Smooth muscle cell (in vitro differentiated cells): ENCODE measurements at regions not wholly inside any gene's neighbourhood (a gene's known extent, or its start where the extent isn't known, plus 50 kb on each side); places are given as distances from the start of the nearest gene placed in this dataset.

ENCODE experiments used
- DNase-seq: peaks from one replicate; lab custom pipeline; 2025; ENCODE audit not compliant: unreplicated experiment; lab: John Stamatoyannopoulos, UW
- H2AFZ ChIP-seq: fragments of 200-600 bp; sonication (generic); 2 replicates; pipeline ENCODE4 v1.6.0; 2016; ENCODE audit warnings: antibody characterized with exemption, low read depth, mild to moderate bottlenecking
- H3F3A ChIP-seq: fragments of 200-600 bp; sonication (generic); 2 replicates; pipeline ENCODE4 v1.6.0; 2017; ENCODE audit warnings: antibody characterized with exemption, low read depth
- H3K27ac ChIP-seq: fragments of 200-600 bp; sonication (generic); 2 replicates; pipeline ENCODE4 v1.5.1; 2016; ENCODE audit warnings: low read depth, mild to moderate bottlenecking
- H3K27me3 ChIP-seq: fragments of 200-600 bp; sonication (generic); 2 replicates; pipeline ENCODE4 v1.6.1; 2016; ENCODE audit warnings: low read depth, mild to moderate bottlenecking
- H3K36me3 ChIP-seq: fragments of 200-600 bp; sonication (generic); 2 replicates; pipeline ENCODE4 v1.5.1; 2016; ENCODE audit warnings: low read depth
- H3K4me1 ChIP-seq: fragments of 200-600 bp; sonication (generic); 2 replicates; pipeline ENCODE4 v1.5.1; 2016; ENCODE audit warnings: low read depth
- H3K4me2 ChIP-seq: fragments of 200-600 bp; sonication (generic); 2 replicates; pipeline ENCODE4 v1.6.0; 2016; ENCODE audit warnings: mild to moderate bottlenecking
- H3K4me3 ChIP-seq: fragments of 200-600 bp; sonication (generic); 2 replicates; pipeline ENCODE4 v1.5.1; 2016; ENCODE audit warnings: mild to moderate bottlenecking
- H3K79me2 ChIP-seq: fragments of 200-600 bp; sonication (generic); 2 replicates; pipeline ENCODE4 v1.6.0; 2016; ENCODE audit warnings: low read depth, mild to moderate bottlenecking
- H3K9ac ChIP-seq: fragments of 200-600 bp; sonication (generic); 2 replicates; pipeline ENCODE4 v1.6.0; 2016; ENCODE audit warnings: low read depth
- H3K9me3 ChIP-seq: fragments of 200-600 bp; sonication (generic); replicated peaks from 2 replicates; pipeline ENCODE4 v1.5.1; 2016; ENCODE audit warnings: low read depth
- H4K20me1 ChIP-seq: fragments of 200-600 bp; sonication (generic); 2 replicates; pipeline ENCODE4 v1.6.0; 2016; ENCODE audit warnings: low read depth
- WGBS: methylation state at CpG from one replicate; pipeline ENCODE4 v1.1.7; 2016; ENCODE audit warnings: low lambda C conversion rate; 5-methylcytosine and 5-hydroxymethylcytosine counted together
- TF ChIP-seq, protein P1 (sequence below): fragments of 200-600 bp; sonication (generic); IDR thresholded peaks from 2 replicates; pipeline ENCODE4 v1.5.1; 2017; ENCODE audit warnings: borderline replicate concordance, mild to moderate bottlenecking, antibody characterized with exemption; ENCODE audit not compliant: insufficient read depth, poor library complexity, severe bottlenecking

DNA sequence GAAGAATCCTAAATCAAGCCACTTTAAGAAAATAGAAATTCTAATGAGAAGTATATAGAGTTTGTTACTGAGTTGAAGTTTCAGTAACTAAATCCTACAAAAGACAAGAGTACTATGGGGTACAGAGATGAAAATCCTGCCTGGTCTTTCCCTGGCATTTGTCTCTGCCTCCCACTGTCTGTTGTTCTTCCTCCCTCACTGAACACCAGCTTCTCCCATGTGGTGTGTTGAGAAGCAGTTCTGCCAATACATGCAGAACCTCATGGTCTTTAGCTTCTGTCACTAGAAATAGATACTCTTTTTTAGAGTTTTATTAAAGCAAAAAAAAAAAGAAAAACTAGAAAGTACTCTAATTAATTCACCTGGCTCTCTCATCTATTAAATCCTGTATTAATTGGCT, 664.4 kb downstream of the CDH8 start:
- TF ChIP-seq, protein P1, sequence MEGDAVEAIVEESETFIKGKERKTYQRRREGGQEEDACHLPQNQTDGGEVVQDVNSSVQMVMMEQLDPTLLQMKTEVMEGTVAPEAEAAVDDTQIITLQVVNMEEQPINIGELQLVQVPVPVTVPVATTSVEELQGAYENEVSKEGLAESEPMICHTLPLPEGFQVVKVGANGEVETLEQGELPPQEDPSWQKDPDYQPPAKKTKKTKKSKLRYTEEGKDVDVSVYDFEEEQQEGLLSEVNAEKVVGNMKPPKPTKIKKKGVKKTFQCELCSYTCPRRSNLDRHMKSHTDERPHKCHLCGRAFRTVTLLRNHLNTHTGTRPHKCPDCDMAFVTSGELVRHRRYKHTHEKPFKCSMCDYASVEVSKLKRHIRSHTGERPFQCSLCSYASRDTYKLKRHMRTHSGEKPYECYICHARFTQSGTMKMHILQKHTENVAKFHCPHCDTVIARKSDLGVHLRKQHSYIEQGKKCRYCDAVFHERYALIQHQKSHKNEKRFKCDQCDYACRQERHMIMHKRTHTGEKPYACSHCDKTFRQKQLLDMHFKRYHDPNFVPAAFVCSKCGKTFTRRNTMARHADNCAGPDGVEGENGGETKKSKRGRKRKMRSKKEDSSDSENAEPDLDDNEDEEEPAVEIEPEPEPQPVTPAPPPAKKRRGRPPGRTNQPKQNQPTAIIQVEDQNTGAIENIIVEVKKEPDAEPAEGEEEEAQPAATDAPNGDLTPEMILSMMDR: no peak
- no peak for DNase-seq

DNA sequence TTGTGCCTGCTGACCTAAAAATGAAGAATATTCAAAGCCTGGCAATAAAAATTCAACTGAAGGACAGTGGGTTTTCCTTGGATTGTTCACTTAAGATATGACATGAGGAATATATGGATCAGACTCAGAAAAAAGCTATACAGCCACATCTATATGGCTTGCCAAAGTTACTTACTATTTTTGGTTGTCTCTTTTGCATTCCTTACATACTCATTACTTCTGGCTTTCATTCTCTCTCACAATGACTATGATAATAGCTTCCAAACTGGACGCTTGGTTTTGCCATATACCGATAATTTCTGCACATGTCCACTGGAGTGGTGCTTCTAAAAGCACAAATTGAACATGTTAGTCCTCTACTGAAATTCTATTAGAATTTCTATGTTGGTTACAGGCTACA, 664.9 kb downstream of the CDH8 start:
- Histone ChIP-seq H3K4me2 (no peak overlapping the region), H3K79me2 (no peaks in the 10 kb centered on the region), H3F3A (no peaks in the 10 kb centered on the region), H3K9me3 (no peaks in the 10 kb centered on the region), H4K20me1 (no peaks in the 10 kb centered on the region), H3K4me1 (no peaks in the 10 kb centered on the region), H3K4me3 (no peak overlapping the region), H3K36me3 (no peaks in the 10 kb centered on the region), H3K27ac (no peak overlapping the region), H3K27me3 (peaks cover 6% of the 10 kb centered on the region), H2AFZ (no peak overlapping the region), H3K9ac (no peak overlapping the region)
- TF ChIP-seq, protein P1: no peak
- WGBS: 90% methylated on average over 2 of the region's 2 CpGs
- DNase-seq: no peak

More for the DNA sequence above, 664.4 kb downstream of the CDH8 start:
- H3K36me3 ChIP-seq: no peaks in the 10 kb centered on the region
- no peak overlapping the region for H3K27ac ChIP-seq
- H3K79me2 ChIP-seq: no peaks in the 10 kb centered on the region
- H2AFZ ChIP-seq: no peak overlapping the region
- H3K4me3 ChIP-seq: no peak overlapping the region
- H3K4me2 ChIP-seq: no peak overlapping the region
- no peaks in the 10 kb centered on the region for H4K20me1 ChIP-seq
- no peaks in the 10 kb centered on the region for H3F3A ChIP-seq
- H3K27me3 ChIP-seq: peaks cover 6% of the 10 kb centered on the region
- no peaks in the 10 kb centered on the region for H3K4me1 ChIP-seq
- no peak overlapping the region for H3K9ac ChIP-seq
- no peaks in the 10 kb centered on the region for H3K9me3 ChIP-seq

DNA sequence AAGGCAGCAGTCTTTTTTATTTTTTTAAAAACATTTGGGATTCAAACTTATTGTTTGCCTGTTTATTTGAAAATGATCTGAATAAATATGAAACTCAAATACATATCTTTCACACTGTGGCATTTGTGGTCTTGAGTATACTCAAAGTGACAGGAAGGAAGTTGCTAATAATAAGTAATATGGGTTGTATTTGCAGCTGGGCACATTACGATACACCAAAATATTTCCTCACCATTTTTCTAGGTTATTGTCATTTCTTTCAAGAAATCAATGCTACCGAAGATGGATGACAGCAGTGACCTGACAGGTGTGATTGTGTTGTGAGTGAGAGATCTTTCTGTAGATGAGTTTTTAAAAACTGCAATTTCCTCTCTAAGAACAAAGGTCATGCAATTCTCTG, 665.7 kb downstream of the CDH8 start:
- no peak overlapping the region for H3K4me3 ChIP-seq
- peaks cover 6% of the 10 kb centered on the region for H3K27me3 ChIP-seq
- no peaks in the 10 kb centered on the region for H4K20me1 ChIP-seq
- H3K27ac ChIP-seq: no peak overlapping the region
- H3K36me3 ChIP-seq: no peaks in the 10 kb centered on the region
- H3F3A ChIP-seq: no peaks in the 10 kb centered on the region
- no peak for DNase-seq
- TF ChIP-seq, protein P1: no peak
- no peaks in the 10 kb centered on the region for H3K9me3 ChIP-seq
- no peak overlapping the region for H3K9ac ChIP-seq
- no peaks in the 10 kb centered on the region for H3K4me1 ChIP-seq
- H3K79me2 ChIP-seq: no peaks in the 10 kb centered on the region
- H2AFZ ChIP-seq: no peak overlapping the region
- H3K4me2 ChIP-seq: no peak overlapping the region
- 84% methylated on average over 2 of the region's 2 CpGs for WGBS

DNA sequence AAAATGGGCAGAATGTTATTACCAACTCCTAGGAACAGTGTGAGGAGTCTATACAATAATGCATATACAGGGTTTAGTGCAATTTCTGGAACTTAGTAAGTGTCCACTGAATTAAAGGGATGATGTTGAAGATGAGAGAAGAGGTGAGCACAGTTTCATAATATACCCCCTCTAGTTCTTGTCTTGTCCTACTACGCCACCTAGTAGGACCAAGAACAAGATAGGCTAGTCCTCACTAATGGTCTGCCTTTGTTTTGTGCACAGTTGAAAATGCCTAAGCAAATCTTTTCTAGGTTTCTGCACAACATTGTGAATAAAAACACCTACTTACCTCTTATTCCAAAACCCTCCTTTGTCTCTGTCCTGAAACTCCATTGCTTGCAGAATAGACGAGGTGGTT, 670.2 kb downstream of the CDH8 start:
- no peaks in the 10 kb centered on the region for H3K79me2 ChIP-seq
- no peak for DNase-seq
- no peaks in the 10 kb centered on the region for H3K4me1 ChIP-seq
- H3K4me3 ChIP-seq: no peak overlapping the region
- H3K4me2 ChIP-seq: no peak overlapping the region
- H2AFZ ChIP-seq: no peak overlapping the region
- H3K27ac ChIP-seq: no peak overlapping the region
- H3K9me3 ChIP-seq: no peaks in the 10 kb centered on the region
- no peaks in the 10 kb centered on the region for H3K27me3 ChIP-seq
- no peaks in the 10 kb centered on the region for H3K36me3 ChIP-seq
- no peaks in the 10 kb centered on the region for H4K20me1 ChIP-seq
- WGBS: 71% methylated on average over 2 of the region's 2 CpGs
- no peak overlapping the region for H3K9ac ChIP-seq
- H3F3A ChIP-seq: no peaks in the 10 kb centered on the region
- TF ChIP-seq, protein P1: peak; percentile 9
